Astrocyte (in vitro differentiated cells and primary cell): ENCODE measurements at regions not wholly inside any gene's neighbourhood (a gene's known extent, or its start where the extent isn't known, plus 50 kb on each side); places are given as distances from the start of the nearest gene placed in this dataset.

Experiments
- DNase-seq: peaks from one replicate; pipeline ENCODE4 v3.0.0-alpha.2; 2010; ENCODE audit warnings: low read depth
- FAIRE-seq: peaks from 2 replicates; lab custom pipeline; 2011; peaks lifted over from hg19 to GRCh38; lab: Jason Lieb, UNC
- H2AFZ ChIP-seq: 2 replicates; pipeline ENCODE4 v1.6.0; 2012; ENCODE audit warnings: low read depth, low read length, inconsistent platforms
- H3K27ac ChIP-seq: 2 replicates; pipeline ENCODE4 v1.5.1; 2011; ENCODE audit warnings: low read depth, low read length, inconsistent platforms
- H3K27me3 ChIP-seq: 2 replicates; pipeline ENCODE4 v1.6.0; 2011; ENCODE audit warnings: low read length, inconsistent platforms; ENCODE audit not compliant: insufficient read depth
- H3K36me3 ChIP-seq: 2 replicates; pipeline ENCODE4 v1.5.1; 2011; ENCODE audit warnings: low read length, inconsistent platforms; ENCODE audit not compliant: insufficient read depth
- H3K4me1 ChIP-seq: 2 replicates; pipeline ENCODE4 v1.5.1; 2011; ENCODE audit warnings: low read length, inconsistent platforms; ENCODE audit not compliant: insufficient read depth
- H3K4me2 ChIP-seq: 2 replicates; pipeline ENCODE4 v1.6.0; 2012; ENCODE audit warnings: low read length, inconsistent platforms
- H3K4me3 ChIP-seq: 2 replicates; pipeline ENCODE4 v1.5.1; 2011; ENCODE audit warnings: low read depth, mild to moderate bottlenecking, low read length, inconsistent platforms; ENCODE audit not compliant: insufficient read depth
- H3K79me2 ChIP-seq: 2 replicates; pipeline ENCODE4 v1.6.0; 2012; ENCODE audit warnings: mild to moderate bottlenecking, low read length, inconsistent platforms; ENCODE audit not compliant: insufficient read depth
- H3K9ac ChIP-seq: 2 replicates; pipeline ENCODE4 v1.6.0; 2012; ENCODE audit warnings: mild to moderate bottlenecking, low read length, inconsistent platforms
- H3K9me3 ChIP-seq: 2 replicates; pipeline ENCODE4 v1.5.1; 2012; ENCODE audit warnings: low read depth, mild to moderate bottlenecking, low read length, inconsistent platforms; ENCODE audit not compliant: insufficient read depth
- H4K20me1 ChIP-seq: 2 replicates; pipeline ENCODE4 v1.6.0; 2012; ENCODE audit warnings: low read length, inconsistent platforms; ENCODE audit not compliant: insufficient read depth
- H3K27ac Mint-ChIP-seq: one replicate; pipeline ENCODE4 v1.8.0; 2021; ENCODE audit warnings: mild to moderate bottlenecking, mixed read lengths; ENCODE audit not compliant: unreplicated experiment
- H3K27me3 Mint-ChIP-seq: one replicate; pipeline ENCODE4 v1.8.0; 2021; ENCODE audit warnings: low read depth, mixed read lengths; ENCODE audit not compliant: unreplicated experiment
- H3K36me3 Mint-ChIP-seq: one replicate; pipeline ENCODE4 v1.8.0; 2021; ENCODE audit warnings: low read depth, mixed read lengths; ENCODE audit not compliant: unreplicated experiment
- H3K4me1 Mint-ChIP-seq: one replicate; pipeline ENCODE4 v1.8.0; 2021; ENCODE audit warnings: low read depth, mixed read lengths; ENCODE audit not compliant: unreplicated experiment
- H3K4me3 Mint-ChIP-seq: one replicate; pipeline ENCODE4 v1.8.0; 2021; ENCODE audit warnings: mild to moderate bottlenecking, moderate library complexity, mixed read lengths; ENCODE audit not compliant: unreplicated experiment
- H3K9me3 Mint-ChIP-seq: one replicate; pipeline ENCODE4 v1.8.0; 2021; ENCODE audit warnings: mild to moderate bottlenecking, mixed read lengths; ENCODE audit not compliant: unreplicated experiment
- CTCF ChIP-seq: IDR thresholded peaks from 2 replicates; pipeline ENCODE4 v1.5.1; 2011; ENCODE audit warnings: low read depth, mild to moderate bottlenecking, inconsistent platforms, low read length, moderate library complexity; ENCODE audit not compliant: insufficient read depth
- EZH2 ChIP-seq: IDR thresholded peaks from 2 replicates; pipeline ENCODE4 v1.6.1; 2012; ENCODE audit warnings: mild to moderate bottlenecking, low read length, inconsistent platforms; ENCODE audit not compliant: insufficient read depth

DNA sequence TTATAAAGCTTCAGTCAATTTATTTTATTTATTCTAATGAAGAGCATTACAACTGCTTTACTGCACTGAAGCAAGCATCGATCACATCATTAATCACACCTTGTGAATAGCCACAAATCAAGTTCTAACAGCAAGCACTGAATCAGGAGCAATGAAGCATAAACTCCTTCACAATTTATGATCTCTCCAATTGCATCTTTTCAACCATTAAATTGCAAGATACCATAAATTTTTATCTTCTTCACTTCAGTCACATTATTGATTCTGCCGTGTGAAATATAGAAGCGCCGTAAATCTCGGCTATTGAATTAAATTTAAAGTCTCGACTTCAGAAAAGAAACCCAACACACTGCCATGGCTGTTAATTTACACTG is 298.7 kb downstream of the CDCA7 start:
- peaks cover 25% of the 10 kb centered on the region for H3K4me1 Mint-ChIP-seq
- Histone ChIP-seq H3K9ac (peak overlapping the region; percentile 62), H3K36me3 (no peaks in the 10 kb centered on the region), H2AFZ (no peak overlapping the region), H3K27me3 (no peaks in the 10 kb centered on the region), H3K79me2 (no peaks in the 10 kb centered on the region), H3K4me1 (peaks cover 23% of the 10 kb centered on the region), H3K4me2 (peak overlapping the region; percentile 73), H3K27ac (peak overlapping the region; percentile 96), H3K9me3 (no peaks in the 10 kb centered on the region), H3K4me3 (no peak overlapping the region), H4K20me1 (no peaks in the 10 kb centered on the region)
- H3K9me3 Mint-ChIP-seq = peaks cover 2% of the 10 kb centered on the region
- H3K4me3 Mint-ChIP-seq = no peak overlapping the region
- no peak for FAIRE-seq
- TF ChIP-seq CTCF (no peak), EZH2 (no peak)
- no peak overlapping the region for H3K27ac Mint-ChIP-seq
- H3K36me3 Mint-ChIP-seq = no peaks in the 10 kb centered on the region
- no peak for DNase-seq
- H3K27me3 Mint-ChIP-seq = no peaks in the 10 kb centered on the region

GRCh38 chr2:173654161-173654895 is 299.7 kb downstream of the CDCA7 start:
- H3K79me2 ChIP-seq = no peaks in the 10 kb centered on the region
- Mint-ChIP-seq H3K9me3 (peaks cover 2% of the 10 kb centered on the region), H3K36me3 (no peaks in the 10 kb centered on the region), H3K4me3 (no peak overlapping the region), H3K27ac (no peak overlapping the region), H3K27me3 (no peaks in the 10 kb centered on the region), H3K4me1 (peaks cover 30% of the 10 kb centered on the region)
- H3K36me3 ChIP-seq = no peaks in the 10 kb centered on the region
- H3K9ac ChIP-seq = no peak overlapping the region
- H3K27ac ChIP-seq = no peak overlapping the region
- peaks cover 32% of the 10 kb centered on the region for H3K4me1 ChIP-seq
- H2AFZ ChIP-seq = peak overlapping the region; percentile 50
- H3K4me3 ChIP-seq = no peak overlapping the region
- H3K27me3 ChIP-seq = no peaks in the 10 kb centered on the region
- no peaks in the 10 kb centered on the region for H3K9me3 ChIP-seq
- no peak for TF ChIP-seq EZH2
- no peak for TF ChIP-seq CTCF
- no peak for DNase-seq
- H4K20me1 ChIP-seq = no peaks in the 10 kb centered on the region
- no peak for FAIRE-seq
- H3K4me2 ChIP-seq = no peak overlapping the region

DNA sequence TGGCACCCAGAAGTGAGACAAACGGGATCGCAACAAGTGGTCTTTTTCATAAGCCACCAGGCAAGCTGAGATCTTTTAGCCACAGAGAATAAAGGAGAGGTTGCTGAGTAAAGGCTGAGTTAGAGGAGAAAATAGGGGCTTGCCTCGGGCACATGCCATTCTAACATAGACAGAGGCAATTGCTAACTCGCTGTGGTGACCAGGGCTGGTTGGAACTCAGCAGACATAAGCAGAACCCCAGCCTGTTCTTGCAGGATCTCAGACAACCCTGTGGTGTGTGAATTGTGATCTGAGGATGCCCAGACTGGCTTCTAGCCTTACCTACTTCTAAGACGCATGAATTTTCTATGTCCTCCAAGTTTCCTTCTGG is 300.2 kb downstream of the CDCA7 start:
- H3K4me3 Mint-ChIP-seq = no peak overlapping the region
- Histone ChIP-seq H3K4me3 (no peak overlapping the region), H3K27me3 (no peaks in the 10 kb centered on the region), H3K9ac (no peak overlapping the region), H4K20me1 (no peaks in the 10 kb centered on the region), H3K27ac (no peak overlapping the region), H2AFZ (no peak overlapping the region), H3K9me3 (no peaks in the 10 kb centered on the region), H3K4me2 (no peak overlapping the region), H3K79me2 (no peaks in the 10 kb centered on the region), H3K36me3 (no peaks in the 10 kb centered on the region), H3K4me1 (peaks cover 37% of the 10 kb centered on the region)
- TF ChIP-seq CTCF (no peak), EZH2 (no peak)
- no peak overlapping the region for H3K27ac Mint-ChIP-seq
- H3K4me1 Mint-ChIP-seq = peaks cover 30% of the 10 kb centered on the region
- H3K27me3 Mint-ChIP-seq = no peaks in the 10 kb centered on the region
- FAIRE-seq (no peak), DNase-seq (no peak)
- H3K9me3 Mint-ChIP-seq = peaks cover 2% of the 10 kb centered on the region
- no peaks in the 10 kb centered on the region for H3K36me3 Mint-ChIP-seq
